ENCODE measurements at regions not wholly inside any gene's neighbourhood (a gene's known extent, or its start where the extent isn't known, plus 50 kb on each side); places are given as distances from the start of the nearest gene placed in this dataset.

- TF ChIP-seq, protein P1, sequence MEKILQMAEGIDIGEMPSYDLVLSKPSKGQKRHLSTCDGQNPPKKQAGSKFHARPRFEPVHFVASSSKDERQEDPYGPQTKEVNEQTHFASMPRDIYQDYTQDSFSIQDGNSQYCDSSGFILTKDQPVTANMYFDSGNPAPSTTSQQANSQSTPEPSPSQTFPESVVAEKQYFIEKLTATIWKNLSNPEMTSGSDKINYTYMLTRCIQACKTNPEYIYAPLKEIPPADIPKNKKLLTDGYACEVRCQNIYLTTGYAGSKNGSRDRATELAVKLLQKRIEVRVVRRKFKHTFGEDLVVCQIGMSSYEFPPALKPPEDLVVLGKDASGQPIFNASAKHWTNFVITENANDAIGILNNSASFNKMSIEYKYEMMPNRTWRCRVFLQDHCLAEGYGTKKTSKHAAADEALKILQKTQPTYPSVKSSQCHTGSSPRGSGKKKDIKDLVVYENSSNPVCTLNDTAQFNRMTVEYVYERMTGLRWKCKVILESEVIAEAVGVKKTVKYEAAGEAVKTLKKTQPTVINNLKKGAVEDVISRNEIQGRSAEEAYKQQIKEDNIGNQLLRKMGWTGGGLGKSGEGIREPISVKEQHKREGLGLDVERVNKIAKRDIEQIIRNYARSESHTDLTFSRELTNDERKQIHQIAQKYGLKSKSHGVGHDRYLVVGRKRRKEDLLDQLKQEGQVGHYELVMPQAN (IDR thresholded peaks at IDR 0.05; ENCODE audit: borderline replicate concordance) = no peak
- TF ChIP-seq NBN (IDR thresholded peaks at IDR 0.05; ENCODE audit: low read depth) = no peak
These were observed 271.5 kb upstream of the TBX3 start (continued) for GRCh38 chr12:114955414-114956014.

DNA sequence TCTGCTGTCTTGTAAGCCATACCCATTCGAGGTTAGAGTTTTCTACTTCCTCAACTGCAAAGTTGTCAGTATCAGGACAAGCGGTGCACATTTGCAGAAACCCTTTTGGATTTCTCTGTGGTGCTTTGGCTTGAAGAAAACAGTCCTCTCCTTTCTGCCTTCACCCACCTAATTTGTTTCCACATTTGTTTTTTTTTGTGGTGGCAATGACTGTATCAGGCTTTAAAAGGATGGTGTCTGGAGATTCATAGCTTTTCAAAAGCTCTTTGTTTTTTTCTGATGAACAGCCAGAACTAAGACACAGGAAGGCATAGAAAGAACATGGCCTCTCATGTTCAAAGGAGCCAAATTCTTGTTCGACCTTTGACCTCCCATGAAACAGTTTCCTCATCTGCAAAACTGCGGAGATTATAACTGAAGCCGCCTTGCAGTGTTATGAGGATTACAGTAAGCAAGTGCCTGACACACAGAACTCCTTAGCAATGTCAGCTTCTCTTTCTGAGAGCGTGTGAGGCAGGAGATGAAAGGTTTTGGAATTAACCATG, 270.6 kb upstream of the TBX3 start:
- Histone ChIP-seq H3K79me2 (ENCODE audit: control insufficient read depth, insufficient read depth, low read length) (no peaks in the 10 kb centered on the region), H3K27ac (ENCODE audit: extremely low read depth, low read depth, low read length) (no peak overlapping the region), H3K9ac (ENCODE audit: insufficient read depth in 1 of 2, low read depth in 2 of 2, low read length in 2 of 2) (no peak overlapping the region), H3K4me1 (replicated peaks in 1 of 2; ENCODE audit: control insufficient read depth in 2 of 2, insufficient read depth in 2 of 2, low read length in 2 of 2) (no peaks in the 10 kb centered on the region; a peak in 2 of 5 replicates), H3K9me3 (replicated peaks; ENCODE audit: control insufficient read depth, insufficient read depth, low read depth, low read length) (no peaks in the 10 kb centered on the region), H2AFZ (ENCODE audit: low read depth, low read length) (no peak overlapping the region), H3K27me3 (ENCODE audit: control insufficient read depth in 2 of 2, insufficient read depth in 2 of 2, low read length in 2 of 2) (no peaks in the 10 kb centered on the region), H3K9me1 (ENCODE audit: control insufficient read depth, insufficient read depth, low read length) (no peaks in the 10 kb centered on the region), H3K4me2 (ENCODE audit: insufficient read depth, low read length) (no peak overlapping the region), H4K20me1 (replicated peaks; ENCODE audit: control insufficient read depth, insufficient read depth, low read length) (no peaks in the 10 kb centered on the region), H3K4me3 (no peak overlapping the region), H3K36me3 (ENCODE audit: control insufficient read depth, insufficient read depth, low read length) (no peaks in the 10 kb centered on the region)
- DNase-seq (ENCODE audit: extremely low read depth in 1 of 4, low spot score in 3 of 4) (no peak), ATAC-seq (no peak), FAIRE-seq (no peak)
- no TSS peak for BruUV-seq (replicated peaks)
- POLR2A ChIA-PET = interaction anchor here (1.0 kb wide), 1 partner anchor 21 kb away, joined by 5 read pairs; no protein-coding TSS in a partner anchor
- in situ Hi-C loops (cut with MboI) = no loop called here
- intact Hi-C loops (cut with micrococcal nuclease) = no loop called here
- CTCF ChIA-PET (ENCODE audit: low intra/inter-chr PET ratio) = no interaction called here
- no peak for TF ChIP-seq ZNF12 (CRISPR knock-in tag; IDR thresholded peaks at IDR 0.05)
- TF ChIP-seq NR2C1 (IDR thresholded peaks at IDR 0.05) = no peak
- TF ChIP-seq NR2C1 (tag; IDR thresholded peaks at IDR 0.05) = peak; percentile 42; the same call in 1 of the 2 replicates
- TF ChIP-seq NR2C2 (CRISPR knock-in tag; IDR thresholded peaks at IDR 0.05) = no peak
- peak; percentile 26; the same call in 1 of the 2 replicates for TF ChIP-seq NR2C2 (tag; IDR thresholded peaks at IDR 0.05)
- 0 out of 2 replicates have a peak, but pooled peaks have one; percentile 22 for TF ChIP-seq ZNF175 (CRISPR knock-in tag; IDR thresholded peaks at IDR 0.05; ENCODE audit: low read depth)
- 0 out of 6 replicates have a peak, but pooled peaks of 1 of the 3 experiments have one; percentile 9 for TF ChIP-seq ZBTB11 (CRISPR knock-in tag; IDR thresholded peaks at IDR 0.05)
- no peak for TF ChIP-seq SREBF2 (CRISPR knock-in tag; IDR thresholded peaks at IDR 0.05)
- WGBS (ENCODE audit: insufficient coverage, low coverage, missing lambda C conversion rate) = 11% methylated on average over 6 of the region's 6 CpGs

All from K562 (cell line).